Peyer's patch (tissue), 4 donors: ENCODE measurements at regions not wholly inside any gene's neighbourhood (a gene's known extent, or its start where the extent isn't known, plus 50 kb on each side); places are given as distances from the start of the nearest gene placed in this dataset.

ENCODE experiments used
- POLR2A ChIP-seq, 2 donors: fragments of 450-650 bp; IDR thresholded peaks; one replicate each; pipeline ENCODE4 v1.5.1; 2017; ENCODE audit warnings: antibody characterized with exemption in 2 of 2, mild to moderate bottlenecking in 2 of 2, moderate library complexity in 2 of 2
- TF ChIP-seq, protein P1 (sequence below), 6 experiments: fragments of 450-650 bp in 4 of 6; fragments of 200-600 bp in 2 of 6; sonication (generic) in 1 of 6; IDR thresholded peaks; one replicate each; pipeline ENCODE4 v1.5.1; 2017 to 2019; ENCODE audit warnings: antibody characterized with exemption in 6 of 6, mild to moderate bottlenecking in 3 of 6, moderate library complexity in 1 of 6

DNA sequence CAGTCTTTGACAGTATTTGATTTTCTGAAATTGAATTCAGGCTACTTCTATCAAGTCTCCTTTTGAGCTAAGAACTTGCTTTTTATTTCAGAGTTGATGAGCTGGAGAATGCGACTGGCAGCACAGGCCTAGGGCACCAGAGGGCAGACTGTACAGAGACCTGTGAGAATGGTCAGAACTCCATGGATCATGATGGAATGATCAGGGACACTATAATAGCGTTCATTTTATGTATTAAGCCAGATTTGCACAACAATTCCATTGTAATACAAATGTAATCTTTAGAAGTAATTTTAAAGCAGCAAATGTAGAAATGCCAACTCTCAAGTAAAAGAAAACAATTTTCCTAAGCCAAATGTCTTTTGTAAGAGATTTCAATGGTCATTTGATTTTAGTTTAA lies 902.4 kb downstream of the NR2F1-AS1 start:
- TF ChIP-seq, protein P1, sequence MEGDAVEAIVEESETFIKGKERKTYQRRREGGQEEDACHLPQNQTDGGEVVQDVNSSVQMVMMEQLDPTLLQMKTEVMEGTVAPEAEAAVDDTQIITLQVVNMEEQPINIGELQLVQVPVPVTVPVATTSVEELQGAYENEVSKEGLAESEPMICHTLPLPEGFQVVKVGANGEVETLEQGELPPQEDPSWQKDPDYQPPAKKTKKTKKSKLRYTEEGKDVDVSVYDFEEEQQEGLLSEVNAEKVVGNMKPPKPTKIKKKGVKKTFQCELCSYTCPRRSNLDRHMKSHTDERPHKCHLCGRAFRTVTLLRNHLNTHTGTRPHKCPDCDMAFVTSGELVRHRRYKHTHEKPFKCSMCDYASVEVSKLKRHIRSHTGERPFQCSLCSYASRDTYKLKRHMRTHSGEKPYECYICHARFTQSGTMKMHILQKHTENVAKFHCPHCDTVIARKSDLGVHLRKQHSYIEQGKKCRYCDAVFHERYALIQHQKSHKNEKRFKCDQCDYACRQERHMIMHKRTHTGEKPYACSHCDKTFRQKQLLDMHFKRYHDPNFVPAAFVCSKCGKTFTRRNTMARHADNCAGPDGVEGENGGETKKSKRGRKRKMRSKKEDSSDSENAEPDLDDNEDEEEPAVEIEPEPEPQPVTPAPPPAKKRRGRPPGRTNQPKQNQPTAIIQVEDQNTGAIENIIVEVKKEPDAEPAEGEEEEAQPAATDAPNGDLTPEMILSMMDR (IDR thresholded peaks at IDR 0.05): no peak
- no peak for TF ChIP-seq POLR2A (IDR thresholded peaks at IDR 0.05)
